CD4-positive, alpha-beta T cell treated with Interleukin-17A for 4 hours (primary cell): ENCODE measurements at regions not wholly inside any gene's neighbourhood (a gene's known extent, or its start where the extent isn't known, plus 50 kb on each side); places are given as distances from the start of the nearest gene placed in this dataset.
"Not testable (repeated sequence)": the region's sequence is repeated elsewhere in the genome, so short reads cannot be mapped to it uniquely, and the experiment has no call there.

Experiments used
- DNase-seq: peaks from one replicate; pipeline ENCODE4 v3.0.0-alpha.2; 2020; ENCODE audit warnings: mixed read lengths

DNA sequence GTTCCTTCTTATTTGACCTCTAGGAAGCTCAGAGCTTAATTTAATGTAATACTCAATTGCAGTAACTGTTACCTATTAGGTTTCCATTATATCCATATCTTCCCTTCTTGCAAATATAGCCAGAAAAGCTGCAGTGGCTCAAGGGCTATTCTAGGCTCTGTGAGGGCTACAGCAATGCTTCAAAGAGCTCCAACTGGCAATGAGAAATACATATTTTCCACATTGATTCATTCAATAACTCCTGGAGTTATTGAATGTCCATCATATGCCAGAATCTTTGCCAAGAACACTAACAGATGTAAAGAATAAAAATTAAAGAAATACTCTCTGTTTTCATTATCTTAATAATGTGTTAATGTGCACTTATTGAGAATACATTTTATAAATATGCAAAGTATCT, 396.9 kb upstream of the PAPPA start:
- DNase-seq = no peak

DNA sequence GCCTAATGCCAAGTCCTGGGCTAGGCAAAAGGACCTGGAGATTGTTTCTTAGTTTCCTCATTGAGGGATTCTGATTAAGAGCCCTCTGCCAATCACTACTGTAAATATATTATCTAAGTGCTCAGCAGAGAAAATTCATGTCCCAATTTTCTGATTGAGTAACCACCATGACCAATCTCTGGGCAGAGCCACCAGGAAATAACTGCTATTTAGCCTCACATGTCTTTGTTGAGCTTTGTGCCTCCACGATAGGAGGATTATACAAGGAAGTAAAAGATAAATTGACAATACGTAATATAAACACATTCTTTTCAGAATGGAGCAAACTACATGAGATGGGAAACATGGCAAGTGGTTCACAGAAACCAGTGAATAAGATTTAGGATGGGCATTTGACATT, 396.1 kb upstream of the PAPPA start:
- DNase-seq = no peak

DNA sequence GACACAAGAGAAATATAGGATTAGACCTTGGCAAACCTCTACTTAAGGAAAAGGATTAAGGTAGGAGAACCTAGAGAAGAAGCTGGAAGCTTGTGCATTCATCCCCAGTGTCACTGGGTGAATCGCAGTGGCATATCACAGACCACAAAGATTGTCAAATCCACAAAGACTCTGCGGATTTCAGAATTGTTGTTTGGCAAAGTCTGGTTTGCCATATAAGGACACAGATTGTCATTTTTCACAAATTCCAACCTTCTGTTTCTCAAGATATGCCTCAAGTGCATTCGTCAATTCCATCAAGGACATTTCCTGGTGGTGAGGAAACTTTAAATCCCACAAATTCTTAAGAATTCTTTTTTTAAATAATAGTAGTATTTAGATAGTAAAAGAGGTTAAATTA, 395.1 kb upstream of the PAPPA start:
- DNase-seq = no peak

DNA sequence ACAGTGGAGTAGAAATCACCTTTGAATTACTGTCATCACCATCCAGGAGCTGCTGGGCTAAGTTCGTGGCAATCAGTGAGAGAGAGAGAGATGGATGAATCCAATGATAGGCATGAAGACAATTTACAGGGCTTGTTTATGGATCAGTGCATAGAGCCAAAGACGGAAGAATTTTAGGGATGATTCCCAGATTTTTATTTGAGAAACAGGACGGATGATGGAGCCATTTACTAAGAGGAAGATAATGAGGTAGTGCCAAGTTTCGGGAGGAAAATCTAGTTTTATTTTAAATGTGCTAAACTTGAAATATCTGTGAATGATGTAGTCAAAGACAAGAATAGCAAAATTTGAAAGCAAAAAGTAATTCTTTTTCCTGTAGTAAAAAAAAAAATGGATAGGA, 394.2 kb upstream of the PAPPA start:
- DNase-seq = no peak

DNA sequence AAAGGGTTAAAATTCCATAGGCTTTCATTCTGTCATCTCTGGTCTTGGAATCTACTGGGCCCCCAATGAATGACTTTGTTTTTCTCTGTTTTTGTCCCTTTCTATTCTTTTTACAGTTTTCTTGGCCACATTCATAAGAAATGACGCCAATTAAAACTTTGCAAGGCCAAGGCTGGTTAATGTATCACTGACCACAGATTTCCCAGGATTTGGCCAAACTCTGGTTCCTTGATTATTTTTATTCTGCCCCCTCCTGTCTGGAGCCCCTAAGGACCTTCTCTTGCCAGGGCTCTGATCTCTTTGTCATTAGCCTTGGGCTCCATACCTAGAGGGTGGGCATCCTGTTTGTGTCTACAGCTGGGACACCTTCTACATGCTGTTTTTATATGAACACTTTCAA, 388.9 kb upstream of the PAPPA start:
- DNase-seq = no peak

DNA sequence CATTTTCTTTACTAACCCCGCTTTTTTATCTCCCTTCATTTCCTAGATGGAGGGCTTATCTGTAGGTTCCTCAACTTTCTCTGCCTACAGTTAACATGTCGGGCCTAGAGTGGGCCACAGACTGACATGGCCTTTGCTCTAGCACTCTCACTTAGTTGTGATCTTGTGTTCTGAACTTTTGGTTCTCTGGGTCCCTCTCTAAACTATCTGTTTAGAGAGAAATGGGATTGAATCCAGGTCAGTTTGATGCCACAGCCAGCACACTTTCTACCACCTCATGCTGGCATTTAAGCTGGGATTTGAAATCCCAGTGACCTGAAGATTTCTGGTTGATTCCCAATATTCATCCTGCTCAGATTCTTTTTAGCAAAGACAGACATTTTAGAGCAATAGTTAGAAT, 388.5 kb upstream of the PAPPA start:
- no peak for DNase-seq

DNA sequence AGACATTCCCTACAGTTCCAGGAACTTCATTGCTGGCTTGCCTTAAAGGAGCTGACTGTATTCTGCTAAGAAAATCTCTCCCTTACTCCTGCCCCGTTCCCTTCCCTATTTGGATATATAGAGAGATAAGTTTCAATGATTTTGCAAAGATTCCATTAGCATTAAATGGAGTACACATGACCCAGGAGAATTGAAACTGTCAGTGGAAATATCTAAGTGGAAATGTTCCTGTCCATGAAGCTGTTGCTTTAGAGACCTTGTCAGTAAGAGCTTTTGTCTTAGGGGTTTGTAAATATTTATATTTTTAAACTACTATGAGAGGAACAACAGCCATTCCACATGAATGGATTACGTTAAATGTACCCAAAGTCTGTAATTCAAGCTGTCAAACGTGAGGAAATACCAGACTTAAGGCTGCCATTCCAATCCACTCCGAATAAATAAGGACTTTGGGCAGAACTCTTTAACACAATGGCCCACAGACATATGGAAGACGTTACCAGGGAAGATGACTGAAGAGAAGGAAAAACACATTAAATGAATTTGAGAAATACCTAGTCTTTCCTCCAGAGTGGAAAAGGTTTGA, 387.1 kb upstream of the PAPPA start:
- DNase-seq = no peak

DNA sequence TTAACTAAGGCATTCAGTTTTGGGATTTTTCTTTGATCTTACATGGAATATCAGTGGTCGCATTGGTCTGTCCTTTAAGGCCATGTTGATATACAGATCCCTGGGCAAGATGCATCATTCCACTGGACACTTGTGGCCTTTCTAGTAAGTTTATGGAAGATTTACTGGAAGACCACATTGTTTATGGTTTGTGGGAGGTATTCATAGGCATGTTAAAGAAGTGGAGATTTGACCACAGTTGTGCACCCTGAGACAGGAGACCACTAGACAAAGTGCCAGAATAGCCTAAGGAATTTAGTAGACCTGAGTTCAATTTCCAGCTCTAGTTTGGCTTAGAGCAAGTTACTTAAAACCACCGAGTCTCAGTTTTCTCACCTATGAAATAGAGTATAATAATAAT, 383.1 kb upstream of the PAPPA start:
- no peak for DNase-seq

DNA sequence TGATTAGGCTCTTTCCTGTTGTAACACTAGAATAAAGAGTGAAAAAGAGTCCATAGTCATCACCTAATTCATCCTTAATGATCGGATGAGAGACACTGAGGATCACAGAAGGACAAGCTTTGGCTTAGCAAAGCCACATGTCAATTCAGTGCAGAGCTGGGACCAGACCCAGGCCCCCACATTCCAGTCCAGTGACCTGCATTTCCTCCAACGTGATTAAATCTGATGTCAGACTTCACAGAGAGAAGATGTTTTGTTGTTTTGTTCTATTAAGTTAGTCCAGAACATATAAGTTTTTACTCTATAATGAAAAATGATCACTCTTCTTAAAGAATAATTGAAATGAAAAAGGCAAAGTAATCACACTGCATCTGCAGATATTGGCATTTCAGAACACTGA, 377.9 kb upstream of the PAPPA start:
- no peak for DNase-seq

DNA sequence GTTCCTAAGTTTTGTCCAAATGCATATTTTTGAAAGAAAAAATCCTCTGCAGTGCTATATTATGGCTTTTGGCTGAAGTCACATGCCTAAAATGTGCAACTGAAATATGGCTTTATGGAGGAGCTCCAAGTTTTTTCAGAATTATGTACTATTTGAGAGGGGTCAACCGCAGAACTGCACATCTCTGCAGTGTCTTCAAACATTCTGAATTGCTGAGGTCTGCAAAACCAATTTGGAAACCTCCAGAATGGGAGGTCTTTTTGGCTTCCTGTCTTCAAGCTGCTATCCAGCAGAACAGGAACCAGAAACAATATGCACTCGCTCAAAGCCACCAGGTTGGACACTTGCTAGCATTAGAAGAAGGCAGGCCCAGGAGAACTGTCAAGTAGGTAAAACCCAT, 376.0 kb upstream of the PAPPA start:
- DNase-seq = no peak

DNA sequence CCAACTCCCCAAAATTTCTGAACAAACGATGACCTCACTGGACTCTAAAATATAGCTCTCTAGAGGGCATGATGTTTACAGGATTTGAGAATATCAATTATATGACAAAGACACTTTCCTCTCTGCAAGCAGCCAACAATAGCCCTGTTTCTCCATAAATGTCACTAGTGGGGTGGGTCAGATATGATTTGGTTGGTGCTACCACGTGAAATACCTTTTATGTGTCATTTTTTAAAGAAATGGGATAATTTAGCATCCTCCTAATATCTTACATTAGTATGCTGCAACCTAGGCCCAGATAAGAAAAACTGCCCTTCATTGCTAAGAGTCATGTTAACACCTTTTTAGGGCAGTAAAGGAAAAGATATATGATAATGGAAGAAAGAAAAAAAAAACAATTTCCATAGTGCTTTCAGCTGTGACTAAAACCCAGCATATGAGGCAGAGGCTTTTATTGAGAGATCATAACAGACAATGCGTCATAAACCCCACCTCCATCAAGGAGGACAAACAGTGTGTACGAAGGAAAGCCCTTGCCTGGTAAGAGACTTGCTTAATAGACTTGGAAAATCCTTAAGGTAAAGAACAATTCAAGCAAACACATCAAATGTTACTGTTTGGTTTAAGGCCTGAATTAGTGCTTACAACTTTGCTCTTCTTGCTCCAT, 372.4 kb upstream of the PAPPA start:
- DNase-seq = no peak

DNA sequence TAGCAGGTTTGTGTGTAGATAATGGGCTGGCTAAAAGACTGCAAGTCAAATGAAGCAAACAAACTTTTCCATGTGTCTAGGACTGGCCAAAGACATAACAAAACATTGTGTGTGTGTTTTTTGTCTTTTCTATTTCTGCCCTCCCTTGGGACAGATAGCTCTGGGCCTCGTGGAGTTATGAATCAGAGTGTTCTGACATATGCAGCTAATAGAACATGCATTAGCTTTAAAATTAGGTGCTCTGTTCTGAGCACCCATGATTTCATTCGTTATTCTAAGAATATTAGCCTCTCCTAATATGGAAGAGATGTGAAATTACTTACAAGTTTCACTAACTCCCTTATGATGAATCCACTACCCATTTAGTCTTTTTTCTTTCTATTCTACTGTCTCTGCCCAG, 367.3 kb upstream of the PAPPA start:
- DNase-seq = no peak

DNA sequence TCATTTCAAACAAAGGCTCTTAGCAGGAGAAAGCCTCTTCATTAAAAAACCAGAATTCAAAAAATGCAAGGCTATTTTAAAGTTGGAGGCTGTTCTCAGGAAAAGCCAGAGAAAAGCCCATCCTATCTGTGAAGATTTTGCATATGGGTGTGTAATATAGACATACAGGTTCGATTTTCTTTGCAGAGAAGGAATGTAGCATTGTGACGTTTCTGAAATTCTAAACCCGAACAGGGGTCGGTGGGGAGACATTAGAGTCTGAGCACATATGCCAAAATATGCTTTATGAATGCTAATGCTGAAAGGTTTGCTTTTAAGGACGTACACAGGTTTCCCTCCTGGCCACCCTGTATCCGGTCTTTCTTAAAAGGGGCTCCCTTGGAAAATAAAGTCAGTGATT, 363.1 kb upstream of the PAPPA start:
- no peak for DNase-seq

DNA sequence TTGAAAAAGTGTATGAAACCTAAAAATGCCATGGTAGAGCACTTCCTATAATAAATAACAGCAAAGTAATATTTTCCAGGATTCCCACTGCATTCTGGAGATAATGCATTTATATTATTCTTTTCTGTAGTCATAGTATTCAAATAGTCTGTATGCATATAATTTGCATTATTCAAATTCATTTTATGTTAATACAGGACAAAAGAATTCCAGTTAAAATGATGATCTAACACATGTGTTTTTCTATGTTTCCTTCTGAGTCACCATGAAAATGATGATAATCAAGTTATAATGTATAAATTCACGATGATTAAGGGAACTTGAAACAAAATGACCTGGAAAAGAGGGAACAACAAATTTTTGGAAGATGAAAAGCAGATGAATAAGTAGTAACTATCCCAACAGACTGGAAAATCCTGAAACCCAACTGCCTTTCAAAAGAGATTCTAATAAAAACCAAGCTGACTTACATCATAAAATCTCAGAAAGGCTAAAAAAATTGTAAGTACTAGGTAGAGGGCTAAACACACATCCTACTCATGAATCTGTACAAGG, 358.6 kb upstream of the PAPPA start:
- no peak for DNase-seq

DNA sequence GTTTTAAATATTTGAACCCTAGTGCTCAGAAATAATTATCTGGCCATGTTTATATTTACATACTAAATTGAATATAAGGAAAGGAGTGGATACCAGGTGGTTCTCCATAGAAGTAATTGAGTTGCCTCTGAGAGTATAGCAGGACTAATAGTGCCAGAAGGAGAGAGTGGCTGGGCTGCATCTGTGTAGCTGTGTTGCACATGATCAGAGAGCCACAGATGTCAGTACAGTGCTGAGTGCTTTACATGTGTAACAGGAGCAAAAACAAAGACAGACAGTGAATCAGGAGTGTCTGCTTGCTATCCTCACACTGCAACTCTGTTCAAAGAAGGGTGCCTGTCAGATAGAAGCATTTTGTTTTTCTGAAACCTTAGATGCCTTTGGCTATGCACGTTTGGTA, 353.9 kb upstream of the PAPPA start:
- DNase-seq = no peak

DNA sequence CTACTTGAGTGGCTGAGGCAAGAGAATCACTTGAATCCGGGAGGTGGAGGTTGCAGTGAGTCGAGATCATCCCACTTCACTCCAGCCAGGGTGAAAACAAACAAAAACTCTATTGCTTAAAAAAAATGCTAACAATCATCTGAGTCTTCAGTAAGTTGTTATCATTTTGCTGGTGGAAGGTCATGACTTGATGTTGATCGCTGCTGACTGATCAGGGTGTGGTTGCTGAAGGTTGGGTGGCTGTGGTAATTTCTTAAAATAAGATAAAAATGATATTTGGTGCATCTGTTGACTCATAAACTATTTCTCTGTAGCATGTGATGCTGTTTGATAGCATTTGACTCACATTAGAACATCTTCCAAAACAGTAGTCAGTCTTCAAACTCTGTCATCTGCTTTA, 349.4 kb upstream of the PAPPA start:
- no peak for DNase-seq

DNA sequence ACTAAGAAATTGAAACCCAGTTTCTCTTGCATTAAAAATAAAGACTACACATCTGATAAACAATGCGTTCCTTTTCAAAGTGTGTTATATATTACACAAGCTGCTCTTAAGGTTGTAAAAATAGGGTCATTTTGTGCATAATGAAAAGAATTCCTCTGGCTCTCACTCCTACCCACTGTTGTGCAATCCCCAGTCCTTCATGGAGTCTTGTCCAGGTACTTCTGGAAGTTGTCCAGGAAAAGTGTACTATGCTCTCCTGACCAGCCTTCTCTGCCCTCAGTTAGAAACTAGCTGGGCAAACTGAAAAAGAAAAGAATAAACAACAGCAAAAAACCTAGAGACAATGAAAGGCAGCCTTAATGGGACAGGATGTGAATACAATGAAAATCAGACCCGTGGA, 345.5 kb upstream of the PAPPA start:
- no peak for DNase-seq

DNA sequence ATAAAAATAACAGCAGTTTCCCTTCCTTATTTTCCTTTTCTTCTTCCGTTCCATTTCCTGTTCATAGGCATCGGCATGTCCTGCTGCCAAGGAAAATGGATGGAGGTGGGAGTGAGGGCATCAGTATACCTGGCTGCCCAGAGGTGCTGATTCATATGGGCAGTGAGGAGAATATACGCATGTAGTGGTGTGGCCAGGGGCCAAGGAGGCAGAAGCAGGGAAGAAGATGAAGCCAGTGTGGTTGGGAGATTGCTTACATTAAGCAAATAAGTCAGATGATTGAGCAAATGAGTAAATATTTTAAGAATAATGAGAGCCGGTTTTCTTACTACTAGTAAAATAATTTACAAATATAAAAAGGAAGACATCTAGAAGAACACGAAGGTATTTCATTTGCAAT, 344.9 kb upstream of the PAPPA start:
- no peak for DNase-seq

DNA sequence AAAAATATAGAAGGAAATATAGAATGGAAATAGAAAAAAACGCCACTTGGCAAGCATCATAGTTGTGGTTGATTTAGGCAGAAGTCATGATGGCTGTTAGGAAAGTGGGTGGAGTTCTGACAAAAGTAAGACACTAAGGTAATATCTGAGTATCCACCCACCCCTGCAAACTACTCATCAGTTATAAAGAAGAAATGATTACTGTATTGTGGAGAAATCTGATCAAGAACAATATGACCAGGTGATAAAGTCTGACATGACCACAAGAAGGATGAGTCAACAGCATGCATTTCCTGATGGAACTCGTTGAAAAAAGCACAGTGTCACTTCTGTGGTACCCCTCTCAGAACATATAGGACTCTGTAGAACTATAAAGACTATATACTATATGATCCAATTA, 343.4 kb upstream of the PAPPA start:
- DNase-seq = no peak

DNA sequence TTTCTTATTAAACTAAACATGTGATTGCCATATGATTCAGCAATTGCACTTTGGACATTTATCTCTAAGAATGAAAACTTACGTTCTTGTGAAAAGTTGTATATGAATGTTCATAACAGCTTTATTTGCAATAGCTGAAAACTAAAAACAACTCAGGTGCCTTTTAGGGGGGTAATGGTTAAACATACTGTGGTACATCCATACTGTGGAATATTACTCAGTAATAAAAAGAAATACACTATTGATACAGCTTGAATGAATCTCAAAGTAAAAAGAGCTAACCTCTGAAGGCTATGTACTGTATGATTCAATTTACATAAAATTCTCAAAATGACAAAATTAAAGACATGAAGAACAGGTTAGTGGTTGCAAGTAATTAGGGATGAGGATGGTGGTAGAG, 339.5 kb upstream of the PAPPA start:
- DNase-seq = no peak

DNA sequence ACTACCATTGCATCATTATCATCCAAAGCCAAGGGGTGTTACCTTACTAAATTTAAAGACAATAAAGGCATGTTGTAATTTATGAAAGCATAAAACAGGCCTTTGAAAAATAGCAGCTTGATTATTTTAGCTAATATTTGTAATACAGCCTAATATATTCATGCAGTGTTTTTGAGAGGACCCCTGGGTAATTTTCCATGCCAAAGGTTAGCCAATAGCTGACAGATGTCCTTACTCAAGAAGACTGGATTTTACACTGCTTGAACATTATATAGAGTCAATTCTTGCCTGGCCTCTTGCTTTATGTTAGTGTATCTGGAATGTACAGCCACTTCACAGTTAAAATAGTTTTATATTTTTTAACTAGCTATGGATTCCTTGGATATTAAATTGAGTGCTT, 337.8 kb upstream of the PAPPA start:
- DNase-seq = no peak

DNA sequence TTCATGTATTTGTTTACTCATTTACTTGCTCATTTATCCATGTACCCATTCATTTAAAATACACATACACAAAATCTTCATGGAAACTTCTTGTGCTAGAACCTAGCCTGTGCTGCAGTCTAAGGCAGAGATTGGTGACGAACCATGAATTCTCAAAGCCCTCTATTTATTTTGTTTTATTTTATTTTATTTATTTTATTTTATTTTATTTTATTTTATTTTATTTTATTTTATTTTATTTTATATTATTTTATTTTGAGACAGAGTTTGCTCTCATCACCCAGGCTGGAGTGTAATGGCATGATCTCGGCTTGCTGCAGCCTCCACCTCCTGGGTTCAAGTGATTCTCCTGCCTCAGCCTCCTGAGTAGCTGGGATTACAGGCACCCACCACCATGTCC, 334.9 kb upstream of the PAPPA start:
- DNase-seq = not testable (repeated sequence)

DNA sequence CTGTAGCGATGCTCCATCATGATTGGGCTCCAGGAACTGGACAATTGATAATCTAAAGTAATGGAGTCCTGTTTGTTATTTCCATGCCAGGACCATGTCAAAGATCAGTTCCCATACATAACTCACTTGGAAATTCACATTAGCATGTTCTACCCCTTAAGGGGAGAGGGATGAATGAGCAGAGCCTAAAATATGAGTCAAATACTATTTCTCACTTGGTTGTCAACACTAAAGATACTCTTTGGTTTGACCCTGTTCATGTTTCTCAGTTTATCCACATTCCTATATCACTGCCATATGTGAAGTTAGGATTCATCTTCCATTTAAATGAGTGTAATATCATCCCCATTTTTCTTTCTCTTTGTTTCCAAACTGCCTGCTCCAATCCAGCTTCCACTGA, 321.6 kb upstream of the PAPPA start:
- DNase-seq = no peak

DNA sequence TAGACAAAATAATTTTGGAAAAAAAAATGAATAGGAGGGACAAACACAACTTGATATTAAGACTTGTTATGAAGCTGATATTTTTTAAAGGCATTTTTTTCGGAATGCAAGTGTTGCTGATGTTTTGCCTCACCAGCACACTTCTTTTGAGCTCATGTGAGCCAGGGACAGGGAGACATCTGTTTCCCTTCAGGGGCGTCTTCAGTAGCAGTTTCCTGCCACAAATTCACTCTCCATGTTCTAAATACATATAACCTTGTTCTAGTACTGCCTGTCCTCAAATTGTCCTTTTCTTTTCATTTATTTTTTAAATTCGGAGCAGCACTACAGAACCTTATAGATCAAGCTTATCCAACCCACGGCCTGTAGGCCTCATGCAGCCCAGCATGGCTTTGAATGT, 316.0 kb upstream of the PAPPA start:
- no peak for DNase-seq

DNA sequence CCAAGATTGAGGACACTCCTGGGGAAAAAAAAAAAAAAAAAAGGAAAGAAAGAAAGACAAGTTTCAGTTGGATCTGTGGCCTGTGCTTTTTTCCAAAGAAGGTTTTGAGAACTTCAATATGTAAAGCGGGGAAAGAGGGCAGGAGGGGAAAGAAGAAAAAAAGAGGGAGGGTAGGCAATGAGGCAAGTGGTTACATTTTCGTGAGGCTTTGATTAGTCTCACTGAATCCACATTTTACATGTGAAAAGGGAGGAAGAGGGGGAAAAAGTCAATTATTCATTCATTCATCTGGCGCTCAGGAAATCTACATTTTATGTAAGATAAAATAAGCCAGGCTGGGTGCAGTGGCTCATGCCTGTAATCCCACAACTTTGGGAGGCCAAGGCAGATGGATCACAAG, 315.2 kb upstream of the PAPPA start:
- no peak for DNase-seq
